ENCODE measurements at regions not wholly inside any gene's neighbourhood (a gene's known extent, or its start where the extent isn't known, plus 50 kb on each side); places are given as distances from the start of the nearest gene placed in this dataset.

DNA sequence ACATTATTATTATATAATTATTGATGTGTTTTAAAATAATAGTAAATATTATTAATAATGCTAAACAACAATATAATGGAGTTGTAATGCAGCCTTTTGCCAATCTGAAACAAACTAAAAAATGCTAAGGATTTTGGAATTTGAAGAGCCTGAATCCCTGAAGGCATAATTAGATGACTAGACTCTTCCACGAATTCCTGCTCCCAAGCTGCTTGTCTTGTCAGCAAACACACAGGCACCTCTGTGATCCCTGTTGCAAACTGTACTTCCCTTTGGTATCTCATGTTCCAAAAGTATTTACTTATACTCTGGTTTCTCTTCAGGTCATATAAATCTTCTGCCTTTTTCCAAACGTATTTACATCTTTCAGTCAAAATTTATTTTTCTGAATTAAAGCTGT is 1862.4 kb downstream of the OLFM4 start:
- ChIA-PET POLR2A (no interaction called here), CTCF (no interaction called here)
- Mint-ChIP-seq H3K4me1 (ENCODE audit: low read depth) (no peaks in the 10 kb centered on the region), H3K36me3 (ENCODE audit: low read depth) (no peaks in the 10 kb centered on the region), H3K4me3 (no peak overlapping the region), H3K27me3 (no peaks in the 10 kb centered on the region), H3K9me3 (peaks cover 8% of the 10 kb centered on the region), H3K27ac (no peak overlapping the region)
- TF ChIP-seq, protein P1, sequence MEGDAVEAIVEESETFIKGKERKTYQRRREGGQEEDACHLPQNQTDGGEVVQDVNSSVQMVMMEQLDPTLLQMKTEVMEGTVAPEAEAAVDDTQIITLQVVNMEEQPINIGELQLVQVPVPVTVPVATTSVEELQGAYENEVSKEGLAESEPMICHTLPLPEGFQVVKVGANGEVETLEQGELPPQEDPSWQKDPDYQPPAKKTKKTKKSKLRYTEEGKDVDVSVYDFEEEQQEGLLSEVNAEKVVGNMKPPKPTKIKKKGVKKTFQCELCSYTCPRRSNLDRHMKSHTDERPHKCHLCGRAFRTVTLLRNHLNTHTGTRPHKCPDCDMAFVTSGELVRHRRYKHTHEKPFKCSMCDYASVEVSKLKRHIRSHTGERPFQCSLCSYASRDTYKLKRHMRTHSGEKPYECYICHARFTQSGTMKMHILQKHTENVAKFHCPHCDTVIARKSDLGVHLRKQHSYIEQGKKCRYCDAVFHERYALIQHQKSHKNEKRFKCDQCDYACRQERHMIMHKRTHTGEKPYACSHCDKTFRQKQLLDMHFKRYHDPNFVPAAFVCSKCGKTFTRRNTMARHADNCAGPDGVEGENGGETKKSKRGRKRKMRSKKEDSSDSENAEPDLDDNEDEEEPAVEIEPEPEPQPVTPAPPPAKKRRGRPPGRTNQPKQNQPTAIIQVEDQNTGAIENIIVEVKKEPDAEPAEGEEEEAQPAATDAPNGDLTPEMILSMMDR (IDR thresholded peaks at IDR 0.05) = no peak
- intact Hi-C loops (cut with micrococcal nuclease) = no loop called here
- DNase-seq (no peak), ATAC-seq (no peak)

DNA sequence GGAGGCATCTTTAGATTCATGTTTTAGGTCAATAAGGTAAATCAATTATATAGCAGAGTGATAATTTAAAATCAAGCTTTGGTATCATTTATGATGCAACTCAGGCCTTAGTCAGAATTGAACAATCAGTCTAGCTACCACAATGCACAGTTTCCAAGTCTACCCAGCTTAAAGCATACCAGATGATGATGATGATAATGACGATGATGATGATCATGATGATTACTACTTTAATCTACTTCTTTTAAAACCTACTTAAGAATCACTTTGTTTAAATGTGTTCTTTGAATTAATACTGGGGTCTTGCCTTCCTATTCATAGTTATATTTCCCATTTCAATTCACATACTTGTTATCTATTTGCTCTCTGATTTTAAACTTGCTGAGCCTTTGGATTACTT is 1872.7 kb downstream of the OLFM4 start:
- H3K27ac Mint-ChIP-seq = no peak overlapping the region
- H3K27me3 Mint-ChIP-seq = no peaks in the 10 kb centered on the region
- intact Hi-C loops (cut with micrococcal nuclease) = no loop called here
- peaks cover 7% of the 10 kb centered on the region for H3K9me3 Mint-ChIP-seq
- no peak for ATAC-seq
- H3K36me3 Mint-ChIP-seq (ENCODE audit: low read depth) = no peaks in the 10 kb centered on the region
- no peak overlapping the region for H3K4me3 Mint-ChIP-seq
- no peaks in the 10 kb centered on the region for H3K4me1 Mint-ChIP-seq (ENCODE audit: low read depth)
- TF ChIP-seq, protein P1 (IDR thresholded peaks at IDR 0.05) = no peak
- ChIA-PET POLR2A (no interaction called here), CTCF (no interaction called here)
- DNase-seq = no peak

DNA sequence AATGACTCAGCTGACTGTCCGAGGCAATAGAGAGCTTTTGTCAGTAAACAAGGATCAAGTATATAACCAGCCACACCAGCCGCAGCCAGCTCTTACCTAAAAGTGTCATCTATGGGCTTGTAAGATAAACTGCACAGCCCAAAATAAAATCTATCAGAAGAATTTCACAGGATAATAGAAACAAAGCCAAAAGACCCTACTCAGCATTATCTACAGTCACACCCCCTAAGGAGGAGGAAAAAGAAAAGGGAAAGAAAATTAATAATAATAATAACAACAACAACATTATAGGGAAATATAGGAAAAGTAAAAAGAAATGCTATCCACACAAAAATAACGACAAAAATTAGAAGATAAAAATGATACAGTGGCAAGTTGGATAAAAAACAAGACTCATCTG is 1883.8 kb downstream of the OLFM4 start:
- POLR2A ChIA-PET = no interaction called here
- CTCF ChIA-PET = no interaction called here
- peaks cover 9% of the 10 kb centered on the region for H3K9me3 Mint-ChIP-seq

DNA sequence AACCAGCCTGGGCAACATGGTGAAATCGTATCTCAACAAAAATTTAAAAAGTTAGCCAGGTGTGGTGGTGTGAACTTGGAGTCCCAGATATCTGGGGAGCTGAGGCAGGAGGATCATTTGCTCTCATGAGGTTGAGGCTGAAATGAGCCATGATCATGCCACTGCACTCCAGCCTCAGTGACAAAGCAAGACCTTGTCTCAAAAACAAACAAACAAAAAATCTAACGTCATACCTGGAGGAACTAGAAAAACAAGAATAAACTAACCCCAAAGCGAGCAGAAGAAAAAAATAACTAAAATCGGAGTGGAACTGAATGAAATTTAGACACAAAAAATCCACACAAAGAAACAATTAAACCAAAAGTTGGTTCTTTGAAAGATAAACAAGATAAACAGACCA is 1885.1 kb downstream of the OLFM4 start:
- POLR2A ChIA-PET = no interaction called here
- no peak for ATAC-seq
- Mint-ChIP-seq H3K4me3 (no peak overlapping the region), H3K27ac (no peak overlapping the region), H3K4me1 (ENCODE audit: low read depth) (no peaks in the 10 kb centered on the region), H3K36me3 (ENCODE audit: low read depth) (no peaks in the 10 kb centered on the region), H3K27me3 (no peaks in the 10 kb centered on the region), H3K9me3 (peaks cover 9% of the 10 kb centered on the region)
- intact Hi-C loops (cut with micrococcal nuclease) = no loop called here
- TF ChIP-seq, protein P1 (IDR thresholded peaks at IDR 0.05) = no peak
- CTCF ChIA-PET = no interaction called here
- no peak for DNase-seq

More for the DNA sequence above, 1883.8 kb downstream of the OLFM4 start:
- TF ChIP-seq, protein P1 (IDR thresholded peaks at IDR 0.05) = no peak
- no peak for DNase-seq
- Mint-ChIP-seq H3K27me3 (no peaks in the 10 kb centered on the region), H3K36me3 (ENCODE audit: low read depth) (no peaks in the 10 kb centered on the region), H3K27ac (no peak overlapping the region), H3K4me3 (no peak overlapping the region), H3K4me1 (ENCODE audit: low read depth) (no peaks in the 10 kb centered on the region)
- no peak for ATAC-seq
- intact Hi-C loops (cut with micrococcal nuclease) = no loop called here

DNA sequence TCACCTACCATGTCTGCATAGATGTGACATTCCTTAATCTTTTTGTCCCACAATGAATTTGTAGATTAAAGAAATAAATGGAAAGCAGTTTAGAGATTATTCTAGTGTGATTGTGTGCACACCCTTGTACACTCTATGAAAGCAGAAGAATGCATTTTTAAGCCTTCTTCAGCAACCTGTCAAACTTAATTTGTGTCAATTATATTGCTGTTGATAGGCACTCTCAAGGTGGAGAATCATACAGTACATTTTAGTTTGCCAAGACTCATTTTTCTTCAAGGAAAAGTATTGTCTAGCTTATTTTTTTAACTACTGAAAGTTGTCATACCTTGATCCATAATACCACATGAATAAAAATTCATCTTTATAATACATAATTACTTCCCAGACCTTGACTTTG is 1898.9 kb downstream of the OLFM4 start:
- Mint-ChIP-seq H3K27ac (no peak overlapping the region), H3K27me3 (no peaks in the 10 kb centered on the region), H3K4me1 (ENCODE audit: low read depth) (no peaks in the 10 kb centered on the region), H3K4me3 (no peak overlapping the region), H3K9me3 (peaks cover 17% of the 10 kb centered on the region), H3K36me3 (ENCODE audit: low read depth) (no peaks in the 10 kb centered on the region)
- ChIA-PET POLR2A (no interaction called here), CTCF (no interaction called here)
- intact Hi-C loops (cut with micrococcal nuclease) = no loop called here
- ATAC-seq = no peak
- TF ChIP-seq, protein P1 (IDR thresholded peaks at IDR 0.05) = no peak
- no peak for DNase-seq
